ENCODE measurements at regions not wholly inside any gene's neighbourhood (a gene's known extent, or its start where the extent isn't known, plus 50 kb on each side); places are given as distances from the start of the nearest gene placed in this dataset.

GRCh38 chr1:221813887-221814286 lies 72.0 kb upstream of the DUSP10 start:
- H3K4me1 ChIP-seq (ENCODE audit: control insufficient read depth in 5 of 5, insufficient read depth in 5 of 5, low read length in 5 of 5) = peaks cover 0 to 5% (median 0%) of the 10 kb centered on the region in 5 donors
- no peak overlapping the region for H3K9ac ChIP-seq (ENCODE audit: low read length in 5 of 5)
- H3K27me3 ChIP-seq (ENCODE audit: control insufficient read depth in 5 of 5, insufficient read depth in 4 of 5, low read length in 5 of 5) = no peaks in the 10 kb centered on the region
- peaks cover 0 to 4% (median 0%) of the 10 kb centered on the region in 5 donors for H3K9me3 ChIP-seq (ENCODE audit: control insufficient read depth in 5 of 5, low read length in 5 of 5)
- no peaks in the 10 kb centered on the region for H3K36me3 ChIP-seq (ENCODE audit: control insufficient read depth in 5 of 5, insufficient read depth in 5 of 5, low read length in 5 of 5)
- H3K4me3 ChIP-seq (ENCODE audit: low read depth in 1 of 5, low read length in 5 of 5) = no peak overlapping the region
- H3K27ac ChIP-seq (ENCODE audit: low read depth, low read length) = no peak overlapping the region

GRCh38 chr1:221812905-221813597 lies 71.2 kb upstream of the DUSP10 start:
- no peaks in the 10 kb centered on the region for H3K36me3 ChIP-seq (ENCODE audit: control insufficient read depth in 5 of 5, insufficient read depth in 5 of 5, low read length in 5 of 5)
- H3K9ac ChIP-seq (ENCODE audit: low read length in 5 of 5) = no peak overlapping the region
- no peak overlapping the region for H3K27ac ChIP-seq (ENCODE audit: low read depth, low read length)
- H3K4me1 ChIP-seq (ENCODE audit: control insufficient read depth in 5 of 5, insufficient read depth in 5 of 5, low read length in 5 of 5) = peaks cover 0 to 5% (median 0%) of the 10 kb centered on the region in 5 donors
- H3K27me3 ChIP-seq (ENCODE audit: control insufficient read depth in 5 of 5, insufficient read depth in 4 of 5, low read length in 5 of 5) = no peaks in the 10 kb centered on the region
- H3K9me3 ChIP-seq (ENCODE audit: control insufficient read depth in 5 of 5, low read length in 5 of 5) = peaks cover 0 to 4% (median 0%) of the 10 kb centered on the region in 5 donors
- H3K4me3 ChIP-seq (ENCODE audit: low read depth in 1 of 5, low read length in 5 of 5) = no peak overlapping the region

GRCh38 chr1:221812088-221812752 lies 70.3 kb upstream of the DUSP10 start:
- peaks cover 0 to 4% (median 0%) of the 10 kb centered on the region in 5 donors for H3K9me3 ChIP-seq (ENCODE audit: control insufficient read depth in 5 of 5, low read length in 5 of 5)

GRCh38 chr1:221810406-221810805 lies 68.5 kb upstream of the DUSP10 start:
- Histone ChIP-seq H3K9ac (ENCODE audit: low read length in 5 of 5) (no peak overlapping the region), H3K27ac (ENCODE audit: low read depth, low read length) (no peak overlapping the region), H3K36me3 (ENCODE audit: control insufficient read depth in 5 of 5, insufficient read depth in 5 of 5, low read length in 5 of 5) (no peaks in the 10 kb centered on the region), H3K27me3 (ENCODE audit: control insufficient read depth in 5 of 5, insufficient read depth in 4 of 5, low read length in 5 of 5) (no peaks in the 10 kb centered on the region), H3K4me1 (ENCODE audit: control insufficient read depth in 5 of 5, insufficient read depth in 5 of 5, low read length in 5 of 5) (peaks cover 0 to 5% (median 0%) of the 10 kb centered on the region in 5 donors), H3K4me3 (ENCODE audit: low read depth in 1 of 5, low read length in 5 of 5) (no peak overlapping the region), H3K9me3 (ENCODE audit: control insufficient read depth in 5 of 5, low read length in 5 of 5) (peaks cover 0 to 2% (median 0%) of the 10 kb centered on the region in 5 donors)

More at GRCh38 chr1:221812088-221812752, 70.3 kb upstream of the DUSP10 start:
- no peaks in the 10 kb centered on the region for H3K27me3 ChIP-seq (ENCODE audit: control insufficient read depth in 5 of 5, insufficient read depth in 4 of 5, low read length in 5 of 5)
- no peak overlapping the region for H3K9ac ChIP-seq (ENCODE audit: low read length in 5 of 5)
- H3K27ac ChIP-seq (ENCODE audit: low read depth, low read length) = no peak overlapping the region
- H3K4me3 ChIP-seq (ENCODE audit: low read depth in 1 of 5, low read length in 5 of 5) = no peak overlapping the region
- H3K4me1 ChIP-seq (ENCODE audit: control insufficient read depth in 5 of 5, insufficient read depth in 5 of 5, low read length in 5 of 5) = peaks cover 0 to 5% (median 0%) of the 10 kb centered on the region in 5 donors
- H3K36me3 ChIP-seq (ENCODE audit: control insufficient read depth in 5 of 5, insufficient read depth in 5 of 5, low read length in 5 of 5) = no peaks in the 10 kb centered on the region

- Histone ChIP-seq H3K27ac (ENCODE audit: low read depth, low read length) (no peak overlapping the region), H3K27me3 (ENCODE audit: control insufficient read depth in 5 of 5, insufficient read depth in 4 of 5, low read length in 5 of 5) (no peaks in the 10 kb centered on the region)
These were observed 67.5 kb upstream of the DUSP10 start for GRCh38 chr1:221809091-221810029.

GRCh38 chr1:221806984-221807383 lies 65.1 kb upstream of the DUSP10 start:
- Histone ChIP-seq H3K36me3 (ENCODE audit: control insufficient read depth in 5 of 5, insufficient read depth in 5 of 5, low read length in 5 of 5) (no peaks in the 10 kb centered on the region), H3K4me3 (ENCODE audit: low read depth in 1 of 5, low read length in 5 of 5) (no peak overlapping the region)

More at GRCh38 chr1:221809091-221810029, 67.5 kb upstream of the DUSP10 start:
- no peak overlapping the region for H3K9ac ChIP-seq (ENCODE audit: low read length in 5 of 5)
- H3K9me3 ChIP-seq (ENCODE audit: control insufficient read depth in 5 of 5, low read length in 5 of 5) = no peaks in the 10 kb centered on the region
- H3K4me1 ChIP-seq (ENCODE audit: control insufficient read depth in 5 of 5, insufficient read depth in 5 of 5, low read length in 5 of 5) = peaks cover 0 to 5% (median 0%) of the 10 kb centered on the region in 5 donors
- H3K36me3 ChIP-seq (ENCODE audit: control insufficient read depth in 5 of 5, insufficient read depth in 5 of 5, low read length in 5 of 5) = no peaks in the 10 kb centered on the region
- no peak overlapping the region for H3K4me3 ChIP-seq (ENCODE audit: low read depth in 1 of 5, low read length in 5 of 5)

GRCh38 chr1:221806236-221806635 lies 64.3 kb upstream of the DUSP10 start:
- Histone ChIP-seq H3K9me3 (ENCODE audit: control insufficient read depth in 5 of 5, low read length in 5 of 5) (no peaks in the 10 kb centered on the region), H3K36me3 (ENCODE audit: control insufficient read depth in 5 of 5, insufficient read depth in 5 of 5, low read length in 5 of 5) (no peaks in the 10 kb centered on the region), H3K9ac (ENCODE audit: low read length in 5 of 5) (no peak overlapping the region), H3K4me3 (ENCODE audit: low read depth in 1 of 5, low read length in 5 of 5) (no peak overlapping the region), H3K27me3 (ENCODE audit: control insufficient read depth in 5 of 5, insufficient read depth in 4 of 5, low read length in 5 of 5) (no peaks in the 10 kb centered on the region), H3K27ac (ENCODE audit: low read depth, low read length) (no peak overlapping the region), H3K4me1 (ENCODE audit: control insufficient read depth in 5 of 5, insufficient read depth in 5 of 5, low read length in 5 of 5) (peaks cover 0 to 5% (median 0%) of the 10 kb centered on the region in 5 donors)

More at GRCh38 chr1:221806984-221807383, 65.1 kb upstream of the DUSP10 start:
- no peaks in the 10 kb centered on the region for H3K27me3 ChIP-seq (ENCODE audit: control insufficient read depth in 5 of 5, insufficient read depth in 4 of 5, low read length in 5 of 5)
- no peak overlapping the region for H3K9ac ChIP-seq (ENCODE audit: low read length in 5 of 5)
- no peak overlapping the region for H3K27ac ChIP-seq (ENCODE audit: low read depth, low read length)
- H3K9me3 ChIP-seq (ENCODE audit: control insufficient read depth in 5 of 5, low read length in 5 of 5) = no peaks in the 10 kb centered on the region
- H3K4me1 ChIP-seq (ENCODE audit: control insufficient read depth in 5 of 5, insufficient read depth in 5 of 5, low read length in 5 of 5) = peaks cover 0 to 5% (median 0%) of the 10 kb centered on the region in 5 donors

GRCh38 chr1:221805121-221805520 lies 63.2 kb upstream of the DUSP10 start:
- Histone ChIP-seq H3K36me3 (ENCODE audit: control insufficient read depth in 5 of 5, insufficient read depth in 5 of 5, low read length in 5 of 5) (no peaks in the 10 kb centered on the region), H3K4me1 (ENCODE audit: control insufficient read depth in 5 of 5, insufficient read depth in 5 of 5, low read length in 5 of 5) (peaks cover 0 to 5% (median 0%) of the 10 kb centered on the region in 5 donors), H3K9ac (ENCODE audit: low read length in 5 of 5) (no peak overlapping the region), H3K9me3 (ENCODE audit: control insufficient read depth in 5 of 5, low read length in 5 of 5) (no peaks in the 10 kb centered on the region), H3K27ac (ENCODE audit: low read depth, low read length) (no peak overlapping the region), H3K4me3 (ENCODE audit: low read depth in 1 of 5, low read length in 5 of 5) (no peak overlapping the region), H3K27me3 (ENCODE audit: control insufficient read depth in 5 of 5, insufficient read depth in 4 of 5, low read length in 5 of 5) (no peaks in the 10 kb centered on the region)

GRCh38 chr1:221804303-221804702 lies 62.4 kb upstream of the DUSP10 start:
- H3K4me1 ChIP-seq (ENCODE audit: control insufficient read depth in 5 of 5, insufficient read depth in 5 of 5, low read length in 5 of 5) = peaks cover 0 to 1% (median 0%) of the 10 kb centered on the region in 5 donors
- H3K27me3 ChIP-seq (ENCODE audit: control insufficient read depth in 5 of 5, insufficient read depth in 4 of 5, low read length in 5 of 5) = no peaks in the 10 kb centered on the region
- no peaks in the 10 kb centered on the region for H3K36me3 ChIP-seq (ENCODE audit: control insufficient read depth in 5 of 5, insufficient read depth in 5 of 5, low read length in 5 of 5)
- no peaks in the 10 kb centered on the region for H3K9me3 ChIP-seq (ENCODE audit: control insufficient read depth in 5 of 5, low read length in 5 of 5)
- no peak overlapping the region for H3K27ac ChIP-seq (ENCODE audit: low read depth, low read length)
- H3K9ac ChIP-seq (ENCODE audit: low read length in 5 of 5) = no peak overlapping the region
- no peak overlapping the region for H3K4me3 ChIP-seq (ENCODE audit: low read depth in 1 of 5, low read length in 5 of 5)
